ENCODE measurements at regions not wholly inside any gene's neighbourhood (a gene's known extent, or its start where the extent isn't known, plus 50 kb on each side); places are given as distances from the start of the nearest gene placed in this dataset.
"Not testable (repeated sequence)": the region's sequence is repeated elsewhere in the genome, so short reads cannot be mapped to it uniquely, and the experiment has no call there.

- no peak for DNase-seq (ENCODE audit: low read depth, low spot score)
Observed at GRCh38 chr2:105538840-105539239, 140.0 kb upstream of the FHL2 start.

- no peak for DNase-seq (ENCODE audit: low read depth, low spot score)
Observed at GRCh38 chr2:105537920-105538319, 139.1 kb upstream of the FHL2 start.

GRCh38 chr2:105537466-105537865 lies 138.6 kb upstream of the FHL2 start:
- no peak for DNase-seq (ENCODE audit: low read depth, low spot score)

- DNase-seq (ENCODE audit: low read depth, low spot score): no peak
Observed at GRCh38 chr2:105536175-105536574, 137.3 kb upstream of the FHL2 start.

GRCh38 chr2:105529258-105529657 lies 130.4 kb upstream of the FHL2 start:
- DNase-seq (ENCODE audit: low read depth, low spot score): not testable (repeated sequence)

- DNase-seq (ENCODE audit: low read depth, low spot score): no peak
Observed at GRCh38 chr2:105526000-105526925, 127.4 kb upstream of the FHL2 start.

GRCh38 chr2:105525201-105525600 lies 126.3 kb upstream of the FHL2 start:
- no peak for DNase-seq (ENCODE audit: low read depth, low spot score)

- no peak for DNase-seq (ENCODE audit: low read depth, low spot score)
Observed at GRCh38 chr2:105522645-105523044, 123.8 kb upstream of the FHL2 start.

- no peak for DNase-seq (ENCODE audit: low read depth, low spot score)
Observed at GRCh38 chr2:105521616-105522015, 122.8 kb upstream of the FHL2 start.

GRCh38 chr2:105521176-105521575 lies 122.3 kb upstream of the FHL2 start:
- DNase-seq (ENCODE audit: low read depth, low spot score): no peak

GRCh38 chr2:105519516-105519915 lies 120.7 kb upstream of the FHL2 start:
- DNase-seq (ENCODE audit: low read depth, low spot score): no peak

- DNase-seq (ENCODE audit: low read depth, low spot score): no peak
Observed at GRCh38 chr2:105518897-105519296, 120.0 kb upstream of the FHL2 start.

- peak; percentile 52 for DNase-seq (ENCODE audit: low read depth, low spot score)
Observed at GRCh38 chr2:105517814-105518705, 119.2 kb upstream of the FHL2 start.

GRCh38 chr2:105515581-105516415 lies 116.9 kb upstream of the FHL2 start:
- no peak for DNase-seq (ENCODE audit: low read depth, low spot score)

GRCh38 chr2:105514576-105514975 lies 115.7 kb upstream of the FHL2 start:
- DNase-seq (ENCODE audit: low read depth, low spot score): no peak

GRCh38 chr2:105510761-105511528 lies 112.1 kb upstream of the FHL2 start:
- DNase-seq (ENCODE audit: low read depth, low spot score): peak; percentile 55

- DNase-seq (ENCODE audit: low read depth, low spot score): no peak
Observed at GRCh38 chr2:105509269-105510086, 110.6 kb upstream of the FHL2 start.

GRCh38 chr2:105506860-105507259 lies 108.0 kb upstream of the FHL2 start:
- not testable (repeated sequence) for DNase-seq (ENCODE audit: low read depth, low spot score)

GRCh38 chr2:105504459-105504858 lies 105.6 kb upstream of the FHL2 start:
- peak; percentile 34 for DNase-seq (ENCODE audit: low read depth, low spot score)
